ENCODE measurements at regions not wholly inside any gene's neighbourhood (a gene's known extent, or its start where the extent isn't known, plus 50 kb on each side); places are given as distances from the start of the nearest gene placed in this dataset.

GRCh38 chr6:87982134-87982533, 65.5 kb upstream of the SPACA1 start:
- intact Hi-C loops (cut with micrococcal nuclease; ENCODE audit: unreplicated experiment) = no loop called here
- CTCF ChIA-PET = no interaction called here
- BruUV-seq (replicated peaks) = no TSS peak

GRCh38 chr6:87979737-87980136, 67.9 kb upstream of the SPACA1 start:
- Histone ChIP-seq H4K20me1 (ENCODE audit: insufficient read depth) (no peaks in the 10 kb centered on the region), H3K4me1 (replicated peaks; ENCODE audit: insufficient read depth) (no peaks in the 10 kb centered on the region), H3K36me3 (ENCODE audit: low read depth) (no peaks in the 10 kb centered on the region), H3K27ac (no peak overlapping the region), H3K9me3 (ENCODE audit: insufficient read depth, low read depth) (no peaks in the 10 kb centered on the region), H3K4me3 (no peak overlapping the region), H2AFZ (no peak overlapping the region), H3F3A (ENCODE audit: insufficient read depth, low read depth) (no peaks in the 10 kb centered on the region), H3K4me2 (no peak overlapping the region), H3K79me2 (ENCODE audit: low read depth) (no peaks in the 10 kb centered on the region), H3K27me3 (ENCODE audit: insufficient read depth, low read depth) (no peaks in the 10 kb centered on the region), H3K9me2 (ENCODE audit: insufficient read depth) (no peaks in the 10 kb centered on the region)
- intact Hi-C loops (cut with micrococcal nuclease; ENCODE audit: unreplicated experiment) = no loop called here
- no TSS peak for BruUV-seq (replicated peaks)
- TF ChIP-seq CTCF (conservative IDR thresholded peaks at IDR 0.05) (no peak), EZH2 (IDR thresholded peaks at IDR 0.05; ENCODE audit: low read depth) (no peak)
- ChIA-PET POLR2A (ENCODE audit: unreplicated experiment) (no interaction called here), CTCF (no interaction called here)
- DNase-seq = no peak

More at GRCh38 chr6:87982134-87982533, 65.5 kb upstream of the SPACA1 start:
- Histone ChIP-seq H3K27me3 (ENCODE audit: insufficient read depth, low read depth) (no peaks in the 10 kb centered on the region), H3K36me3 (ENCODE audit: low read depth) (no peaks in the 10 kb centered on the region), H2AFZ (no peak overlapping the region), H3F3A (ENCODE audit: insufficient read depth, low read depth) (no peaks in the 10 kb centered on the region), H3K4me3 (no peak overlapping the region), H3K9me2 (ENCODE audit: insufficient read depth) (no peaks in the 10 kb centered on the region), H3K79me2 (ENCODE audit: low read depth) (no peaks in the 10 kb centered on the region), H3K9me3 (ENCODE audit: insufficient read depth, low read depth) (no peaks in the 10 kb centered on the region), H3K4me1 (replicated peaks; ENCODE audit: insufficient read depth) (no peaks in the 10 kb centered on the region), H3K27ac (no peak overlapping the region), H4K20me1 (ENCODE audit: insufficient read depth) (no peaks in the 10 kb centered on the region), H3K4me2 (no peak overlapping the region)
- POLR2A ChIA-PET (ENCODE audit: unreplicated experiment) = no interaction called here
- no peak for DNase-seq
- TF ChIP-seq EZH2 (IDR thresholded peaks at IDR 0.05; ENCODE audit: low read depth) (no peak), CTCF (conservative IDR thresholded peaks at IDR 0.05) (no peak)

- no peak for TF ChIP-seq EZH2 (IDR thresholded peaks at IDR 0.05; ENCODE audit: low read depth)
- TF ChIP-seq CTCF (conservative IDR thresholded peaks at IDR 0.05) = no peak
- intact Hi-C loops (cut with micrococcal nuclease; ENCODE audit: unreplicated experiment) = no loop called here
- no peaks in the 10 kb centered on the region for H3K9me2 ChIP-seq (ENCODE audit: insufficient read depth)
These were observed 71.0 kb upstream of the SPACA1 start for GRCh38 chr6:87976616-87977015.

More at GRCh38 chr6:87976616-87977015, 71.0 kb upstream of the SPACA1 start:
- H3F3A ChIP-seq (ENCODE audit: insufficient read depth, low read depth) = no peaks in the 10 kb centered on the region
- H3K36me3 ChIP-seq (ENCODE audit: low read depth) = no peaks in the 10 kb centered on the region
- H3K27ac ChIP-seq = no peak overlapping the region
- no peaks in the 10 kb centered on the region for H4K20me1 ChIP-seq (ENCODE audit: insufficient read depth)
- H3K4me3 ChIP-seq = no peak overlapping the region
- no peaks in the 10 kb centered on the region for H3K4me1 ChIP-seq (replicated peaks; ENCODE audit: insufficient read depth)
- H2AFZ ChIP-seq = no peak overlapping the region
- no peak for DNase-seq
- BruUV-seq (replicated peaks) = no TSS peak
- H3K4me2 ChIP-seq = no peak overlapping the region
- H3K27me3 ChIP-seq (ENCODE audit: insufficient read depth, low read depth) = no peaks in the 10 kb centered on the region
- ChIA-PET CTCF (no interaction called here), POLR2A (ENCODE audit: unreplicated experiment) (no interaction called here)
- H3K79me2 ChIP-seq (ENCODE audit: low read depth) = no peaks in the 10 kb centered on the region
- no peaks in the 10 kb centered on the region for H3K9me3 ChIP-seq (ENCODE audit: insufficient read depth, low read depth)
